ENCODE measurements at regions not wholly inside any gene's neighbourhood (a gene's known extent, or its start where the extent isn't known, plus 50 kb on each side); places are given as distances from the start of the nearest gene placed in this dataset.

DNA sequence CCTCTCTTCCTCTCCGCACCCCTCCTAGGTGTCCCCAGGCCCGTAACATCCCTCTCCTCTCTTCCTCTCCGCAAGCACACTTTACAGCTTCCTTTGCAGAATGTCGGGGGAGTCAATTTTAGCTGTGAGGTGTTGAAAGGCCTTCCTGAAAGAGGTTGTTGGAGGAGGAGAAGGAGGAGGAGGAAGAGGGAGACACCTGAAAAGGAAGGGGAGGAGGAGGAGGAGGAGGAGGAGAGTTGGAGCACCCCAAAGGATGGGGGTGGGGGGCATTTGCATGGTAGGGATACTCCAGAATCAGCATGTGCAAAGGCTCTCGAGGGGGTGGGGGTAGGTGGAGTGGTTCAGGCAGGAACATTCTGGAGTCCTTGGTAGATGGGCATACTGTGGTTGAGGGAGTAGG is 1045.1 kb downstream of the TBC1D22A start:
- DNase-seq (ENCODE audit: low read depth): no peak

DNA sequence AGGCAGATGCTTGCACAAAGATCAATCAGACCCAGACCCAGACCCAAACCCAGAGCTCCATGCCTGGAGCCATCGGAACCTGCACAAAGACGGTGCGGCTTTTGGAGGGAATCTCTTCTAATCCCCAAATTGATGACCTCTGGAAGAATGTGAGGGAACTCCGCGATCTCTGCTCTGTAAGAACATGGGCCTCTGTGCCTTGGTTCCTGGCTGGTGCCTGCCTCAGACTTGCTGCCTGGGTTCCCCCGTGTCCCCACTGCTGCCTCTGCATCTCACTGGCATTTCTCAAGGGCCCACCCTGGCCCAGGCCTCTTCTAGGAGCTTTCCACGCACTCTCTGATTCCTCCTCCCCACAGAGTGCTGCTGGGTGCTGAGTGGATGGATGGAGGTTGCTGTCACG is 1044.4 kb downstream of the TBC1D22A start:
- DNase-seq (ENCODE audit: low read depth): no peak

DNA sequence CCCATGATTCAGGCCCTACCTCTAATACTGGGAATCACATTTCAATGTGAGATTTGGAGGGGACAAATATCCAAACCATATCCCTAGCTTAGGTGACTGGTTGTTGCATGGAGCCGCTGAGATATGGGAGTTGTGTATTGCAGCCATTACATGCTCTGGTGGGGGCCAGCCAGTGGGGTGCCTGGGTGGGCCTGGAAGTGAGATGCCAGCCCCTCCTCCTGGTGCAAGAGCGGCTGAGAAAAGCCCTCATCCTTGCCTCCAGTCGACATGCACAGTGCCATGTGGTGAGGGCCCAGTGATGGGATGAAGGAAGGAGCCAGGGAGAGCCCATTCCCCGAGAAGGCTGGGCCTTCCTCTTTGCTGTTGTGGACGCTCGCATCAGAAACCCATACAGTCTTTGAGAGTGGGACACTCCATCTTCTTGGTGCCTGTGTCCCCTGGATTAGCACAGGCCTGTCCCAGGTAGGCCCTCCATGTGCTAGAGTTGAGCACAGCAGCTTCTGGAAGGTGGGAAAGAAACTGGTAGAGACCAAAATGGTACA is 1043.0 kb downstream of the TBC1D22A start:
- no peak for DNase-seq (ENCODE audit: low read depth)

DNA sequence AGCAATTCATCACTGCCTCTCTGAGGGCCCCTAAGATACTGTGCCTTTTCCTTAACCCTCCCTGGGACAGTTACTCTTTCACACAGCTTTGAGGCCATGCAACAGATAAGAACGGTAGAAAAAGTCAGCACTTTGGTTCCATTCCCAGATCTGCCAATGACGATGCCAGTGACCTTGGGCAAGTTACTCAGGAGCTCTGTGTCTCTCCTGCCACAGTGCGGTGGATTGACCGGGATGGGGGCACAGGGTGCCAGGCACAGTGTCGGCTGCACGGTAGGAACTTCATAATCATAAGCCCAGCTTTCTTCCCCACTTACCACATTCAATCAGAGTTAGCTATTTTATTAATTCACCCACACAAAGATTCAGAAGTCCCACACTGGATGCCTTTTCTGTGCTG is 1041.8 kb downstream of the TBC1D22A start:
- DNase-seq (ENCODE audit: low read depth): no peak

DNA sequence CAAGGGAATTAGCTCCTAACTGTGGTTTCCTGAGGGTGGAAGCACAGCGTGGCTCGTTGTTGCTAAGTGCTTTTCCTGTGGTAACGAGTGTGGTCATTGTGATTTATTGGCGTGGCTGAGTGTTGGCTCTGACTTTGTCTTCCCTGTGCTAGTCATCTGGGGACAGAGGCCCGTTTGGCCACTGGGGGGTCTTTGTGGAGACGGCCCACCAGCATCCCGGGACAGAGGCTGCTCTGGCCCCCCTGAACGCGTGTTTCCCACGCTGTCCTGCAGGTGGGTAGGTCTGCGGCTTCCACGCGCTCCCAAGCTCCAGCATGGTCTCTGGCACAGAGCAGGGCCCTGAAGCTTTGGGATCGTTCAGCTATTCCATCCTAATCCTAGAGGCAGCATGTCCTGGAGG is 1040.0 kb downstream of the TBC1D22A start:
- DNase-seq (ENCODE audit: low read depth): no peak

DNA sequence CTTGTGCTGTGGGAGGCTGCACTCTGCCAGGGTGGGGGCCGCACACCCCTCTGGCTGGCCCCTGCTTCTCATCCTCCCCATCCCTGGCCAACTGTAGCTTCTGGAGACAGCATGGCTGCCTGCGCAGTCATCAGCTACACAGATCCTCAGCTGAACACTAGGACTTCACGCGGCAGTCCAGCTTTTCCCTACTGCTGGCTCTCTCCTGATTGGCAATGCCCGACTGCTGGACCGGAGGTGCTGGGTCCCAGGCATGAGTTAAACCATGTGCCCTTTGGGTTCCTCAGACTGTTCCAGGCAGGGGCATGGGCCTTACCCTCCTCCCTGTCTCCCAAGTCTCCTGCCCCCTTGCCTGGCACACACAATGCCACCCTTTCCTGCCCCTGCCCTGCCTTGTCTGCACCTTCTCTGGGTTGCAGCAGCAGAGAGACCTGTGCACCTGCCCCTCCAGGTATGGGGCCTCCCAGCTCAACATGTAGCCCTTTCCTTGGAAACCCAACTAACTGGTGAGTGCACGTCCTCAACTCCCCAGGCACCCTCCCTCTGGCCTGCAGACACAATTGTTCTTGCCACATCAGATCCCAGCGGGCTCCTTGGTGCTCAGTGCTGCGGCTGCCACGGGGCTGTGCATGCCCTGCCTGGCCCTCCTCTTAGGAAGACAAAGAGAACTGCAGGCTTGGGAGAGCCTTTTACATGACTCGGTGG is 1039.2 kb downstream of the TBC1D22A start:
- DNase-seq (ENCODE audit: low read depth): no peak

DNA sequence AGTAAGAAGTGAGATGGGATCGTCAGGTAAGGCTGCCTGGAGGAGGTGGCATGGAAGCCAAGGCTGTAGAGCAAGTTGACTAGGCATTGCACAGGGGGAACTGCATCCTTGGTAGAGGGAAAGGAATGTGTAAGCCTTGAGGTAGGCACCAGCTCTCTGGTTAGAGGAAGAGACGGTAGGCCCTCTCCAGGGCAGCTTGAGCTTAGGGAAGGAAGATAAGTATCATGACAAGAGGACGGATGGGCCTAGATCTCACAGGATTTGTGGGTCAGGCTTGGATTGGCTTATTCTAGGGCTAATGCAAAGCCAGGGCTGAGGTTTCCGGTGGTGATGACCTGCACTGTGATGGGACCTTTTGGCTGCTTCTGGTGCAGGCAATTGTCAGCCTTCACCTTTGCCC is 1035.8 kb downstream of the TBC1D22A start:
- DNase-seq (ENCODE audit: low read depth): no peak

DNA sequence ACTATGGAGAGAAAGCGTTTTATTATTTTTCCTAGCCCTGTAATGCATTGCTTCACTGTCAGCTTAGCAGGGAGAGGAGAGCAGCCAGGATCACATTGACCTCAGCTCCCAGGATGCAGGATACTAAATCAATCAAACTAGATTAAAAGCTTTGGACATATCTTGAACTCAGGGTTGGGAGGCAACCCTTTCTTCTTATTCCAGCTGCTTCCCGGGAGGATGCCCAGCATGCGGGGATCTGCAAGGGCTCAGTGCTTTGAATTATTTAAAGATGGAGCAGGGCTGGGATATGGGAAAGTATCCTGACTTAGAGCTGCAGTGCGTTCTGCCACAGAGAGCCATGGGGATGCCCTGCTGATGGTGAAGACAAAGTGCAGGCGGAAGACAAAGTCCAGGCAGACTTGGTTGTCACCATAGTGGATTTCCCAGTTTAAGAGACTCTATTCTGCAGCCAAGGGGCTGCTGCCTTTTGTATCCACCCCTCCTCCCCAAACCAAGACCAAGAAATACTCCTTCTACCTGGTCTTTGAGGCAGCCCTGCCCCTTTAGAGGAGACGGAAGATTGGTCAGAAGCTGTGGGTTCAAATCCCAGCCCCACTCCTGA is 1035.0 kb downstream of the TBC1D22A start:
- no peak for DNase-seq (ENCODE audit: low read depth)

DNA sequence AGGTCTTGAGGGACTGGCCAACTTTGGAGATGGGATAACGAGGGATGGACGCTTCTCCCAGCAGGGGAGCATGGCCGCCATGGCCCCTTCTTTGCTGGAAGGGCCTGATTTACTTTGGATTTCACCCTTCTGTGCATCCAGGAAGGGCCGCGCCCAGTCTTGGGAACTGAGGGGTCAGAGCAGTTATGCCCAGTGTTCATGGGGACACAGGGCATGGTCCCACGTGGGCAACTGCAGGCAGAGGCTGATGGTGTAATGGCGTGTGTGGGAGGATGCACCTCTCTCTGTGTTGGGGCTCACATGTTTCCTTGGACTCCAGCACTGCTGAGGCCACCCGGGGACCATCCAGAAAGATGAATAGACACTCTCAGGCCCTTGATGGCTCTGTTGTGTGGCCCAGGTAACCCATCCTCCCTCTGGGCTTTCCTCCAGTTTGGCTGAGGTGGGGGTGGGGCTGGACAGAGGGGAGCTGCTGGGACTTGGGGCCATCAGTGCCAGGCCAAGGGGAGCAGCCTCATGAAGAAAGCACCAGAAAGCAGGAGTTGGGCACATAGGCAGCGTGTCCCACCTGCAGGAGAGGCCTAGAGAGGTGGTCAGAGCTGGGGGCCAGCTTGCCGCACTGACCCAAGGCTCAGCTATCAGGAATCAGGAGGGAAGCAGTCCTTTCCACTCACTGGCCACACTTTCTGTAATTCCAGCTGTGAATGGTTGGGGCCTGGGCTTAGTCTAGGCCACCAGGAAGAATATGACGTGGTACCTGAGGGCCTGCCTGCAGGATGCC is 1033.9 kb downstream of the TBC1D22A start:
- no peak for DNase-seq (ENCODE audit: low read depth)

DNA sequence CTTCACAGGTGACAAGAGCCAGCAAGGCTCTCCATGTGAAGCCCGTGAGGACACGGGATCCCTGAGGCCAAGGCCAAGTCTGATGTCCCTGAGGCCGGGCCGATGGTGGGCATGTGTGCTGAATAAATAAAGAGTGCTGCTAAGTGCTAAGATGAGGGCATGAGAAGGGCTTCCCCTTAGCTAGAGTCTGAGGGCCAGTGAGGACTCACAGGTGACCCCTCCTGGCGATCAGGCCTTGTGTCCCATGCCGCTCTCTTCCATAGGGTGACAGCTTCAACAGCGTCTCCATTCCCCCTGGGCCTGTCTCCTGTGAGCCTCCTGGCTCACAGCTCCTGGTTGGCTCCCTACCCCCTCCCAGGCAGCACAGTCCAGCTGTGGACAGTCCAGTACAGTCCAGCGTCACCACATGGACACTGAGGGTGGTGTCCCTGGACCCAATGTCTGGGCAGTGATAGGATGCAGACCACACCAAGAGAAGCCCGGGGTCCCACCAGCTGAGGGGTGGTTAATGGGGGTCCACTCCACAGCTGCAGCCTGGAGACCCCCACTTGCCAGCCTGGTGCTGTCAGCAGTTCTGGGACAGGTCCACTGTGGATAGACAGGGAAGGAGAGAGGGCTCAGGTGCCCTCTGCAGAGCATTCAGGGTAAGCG is 1033.2 kb downstream of the TBC1D22A start:
- DNase-seq (ENCODE audit: low read depth): no peak

DNA sequence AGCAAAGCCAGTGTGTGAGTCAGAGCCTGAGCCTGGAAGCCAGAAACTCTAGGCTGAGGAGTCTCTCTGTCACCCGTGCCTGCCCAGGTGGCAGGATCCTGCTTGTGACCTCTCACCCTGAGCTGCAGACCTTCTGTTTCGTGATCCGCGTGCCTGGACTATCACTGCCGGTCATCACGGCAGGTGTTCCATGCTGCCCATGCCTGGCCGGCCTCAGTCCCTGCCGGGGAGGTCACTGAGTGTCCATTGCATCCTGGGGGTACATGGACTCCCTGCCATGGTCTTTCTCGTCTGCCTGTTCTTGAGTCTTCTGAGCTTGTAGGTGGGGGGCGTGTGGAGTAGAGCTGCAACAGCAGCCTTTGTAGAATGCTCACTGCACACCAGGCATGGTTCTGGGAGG is 1032.4 kb downstream of the TBC1D22A start:
- no peak for DNase-seq (ENCODE audit: low read depth)

DNA sequence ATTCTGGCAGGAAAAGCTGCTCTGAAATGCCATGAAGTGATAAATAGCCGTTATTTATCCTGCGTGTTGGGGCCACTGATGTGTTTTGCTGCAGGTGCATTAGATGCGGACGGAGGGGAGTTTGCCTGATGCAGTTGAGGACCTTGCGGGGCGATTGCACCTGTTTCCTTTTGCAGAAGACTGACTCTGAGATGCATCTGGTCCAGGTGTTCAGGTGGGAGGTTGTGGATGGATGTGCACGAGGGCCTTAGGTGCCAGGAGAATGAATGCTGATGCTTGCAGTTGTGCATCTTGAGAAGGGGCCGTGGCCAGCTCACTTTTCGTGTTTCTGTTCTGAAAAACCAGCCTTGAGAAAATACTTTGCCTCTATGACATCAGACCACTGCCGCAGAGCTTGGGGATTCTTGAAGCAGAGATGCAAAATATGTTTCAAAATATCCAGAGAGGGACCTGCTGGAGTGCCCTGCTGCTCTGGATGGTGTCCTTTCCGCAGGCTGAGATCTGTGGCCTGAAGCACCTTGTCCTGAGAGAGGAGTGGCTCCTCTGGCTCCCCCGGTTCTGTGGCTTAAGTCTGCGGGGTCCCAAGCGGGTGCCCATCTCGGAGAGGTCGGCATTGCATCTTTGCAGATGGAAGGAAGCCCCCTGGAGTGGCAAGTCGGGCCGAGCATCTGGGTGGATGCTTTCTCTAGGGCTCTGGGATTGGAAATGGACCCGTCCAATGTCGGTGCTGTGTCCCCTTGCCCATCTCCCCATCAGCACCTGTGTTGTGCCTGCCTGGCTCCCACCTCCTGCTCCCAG is 1031.1 kb downstream of the TBC1D22A start:
- no peak for DNase-seq (ENCODE audit: low read depth)

DNA sequence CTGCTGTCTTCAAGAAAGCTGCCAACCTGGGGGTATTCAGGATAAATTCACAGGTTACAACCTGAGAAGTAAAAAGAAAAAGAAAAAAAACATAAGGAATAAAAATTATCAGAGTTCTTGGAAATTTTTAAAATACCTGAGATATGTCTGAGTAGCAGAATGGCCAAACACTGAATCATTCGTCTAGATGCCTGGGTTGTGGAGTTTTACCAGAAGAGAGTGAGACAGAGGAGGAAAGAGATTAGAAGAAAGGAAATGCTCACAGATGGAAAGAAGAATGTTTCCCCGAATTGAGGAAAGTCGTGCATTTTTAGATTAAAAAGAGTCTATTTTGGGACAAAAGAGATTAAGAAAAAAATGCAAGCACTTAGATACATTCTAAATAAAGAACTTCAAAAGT is 1026.7 kb downstream of the TBC1D22A start:
- no peak for DNase-seq (ENCODE audit: low read depth)

DNA sequence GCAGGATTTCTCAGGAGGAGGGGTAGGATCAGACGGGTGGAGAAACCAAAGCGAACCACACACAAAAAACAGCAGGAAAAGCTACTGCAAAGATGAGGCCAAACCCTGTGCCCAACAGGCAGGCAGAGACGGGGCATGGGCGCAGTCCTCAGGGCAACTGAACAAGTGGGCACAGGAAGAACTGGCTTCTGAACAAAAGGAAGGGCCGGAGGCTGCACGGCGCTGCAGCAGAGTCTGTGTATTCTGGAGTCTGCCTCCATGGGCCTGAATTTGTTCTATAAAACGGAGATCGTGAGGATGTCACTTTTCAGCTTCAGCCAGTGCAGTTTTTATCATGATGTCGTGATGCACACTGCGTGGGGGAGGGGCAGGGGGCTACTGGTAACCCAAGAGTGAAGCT is 1026.0 kb downstream of the TBC1D22A start:
- no peak for DNase-seq (ENCODE audit: low read depth)

DNA sequence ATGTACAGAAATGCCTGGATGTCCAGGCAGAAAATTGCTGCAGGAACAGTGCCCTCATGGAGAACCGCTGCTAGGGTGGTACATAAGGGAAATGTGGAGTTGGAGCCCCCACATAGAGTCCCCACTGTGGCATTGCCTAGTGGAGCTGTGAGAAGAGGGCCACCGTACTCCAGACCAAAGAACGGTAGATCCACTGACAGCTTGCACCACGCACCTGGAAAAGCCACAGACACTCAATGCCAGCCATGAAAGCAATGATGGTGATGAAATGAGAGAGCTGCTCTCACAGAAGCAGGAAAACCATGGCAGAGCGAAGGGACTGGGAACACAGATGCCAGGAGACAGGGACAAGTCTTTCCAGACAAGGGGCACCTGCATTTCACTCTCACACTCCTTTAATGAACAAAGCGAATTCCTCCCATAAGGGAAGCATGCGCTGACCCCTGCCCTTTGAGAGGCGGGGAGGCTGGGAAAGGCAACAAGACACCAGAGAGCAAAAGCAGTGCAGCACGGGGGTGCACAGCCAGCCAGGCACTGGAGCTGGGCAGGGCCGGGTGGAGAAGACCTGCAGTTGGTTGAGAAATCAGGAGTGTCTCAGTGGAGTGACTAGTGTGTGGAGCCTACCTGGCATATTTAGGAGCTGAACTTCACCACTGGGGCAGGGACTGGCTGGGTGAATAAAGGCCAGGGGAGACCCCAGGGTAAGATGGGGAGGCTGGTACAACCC is 1025.2 kb downstream of the TBC1D22A start:
- DNase-seq (ENCODE audit: low read depth): no peak

DNA sequence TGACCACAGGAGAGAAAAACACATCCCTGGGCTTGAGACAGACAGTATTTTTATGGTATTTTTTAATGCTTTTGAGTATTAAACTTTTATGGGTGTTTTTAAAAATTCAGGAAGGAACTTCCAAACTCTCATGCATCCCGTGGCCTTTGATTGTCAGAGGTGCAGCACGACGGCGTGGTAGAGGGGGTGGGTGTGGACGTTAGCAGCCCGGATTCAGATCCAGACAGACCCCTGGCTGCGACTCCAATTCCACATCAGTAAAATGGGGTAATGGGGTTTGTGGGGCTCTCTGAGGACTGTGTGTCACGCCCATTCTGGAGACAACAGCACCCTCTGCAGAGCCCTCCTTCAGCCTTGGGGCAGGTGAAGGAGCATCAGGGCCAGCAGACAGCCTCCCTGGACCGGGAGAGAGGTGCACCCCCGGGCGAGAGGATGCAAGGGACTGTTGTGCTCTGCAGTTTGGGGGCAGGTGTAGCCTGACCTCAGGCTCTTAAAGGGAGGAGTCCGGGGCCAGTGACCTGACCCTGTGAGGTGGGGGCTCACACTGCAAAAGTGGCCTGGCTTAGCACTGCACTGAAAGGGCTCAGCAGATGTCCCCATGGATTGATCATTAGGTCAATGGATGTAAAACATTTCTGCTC is 1024.3 kb downstream of the TBC1D22A start:
- no peak for DNase-seq (ENCODE audit: low read depth)

DNA sequence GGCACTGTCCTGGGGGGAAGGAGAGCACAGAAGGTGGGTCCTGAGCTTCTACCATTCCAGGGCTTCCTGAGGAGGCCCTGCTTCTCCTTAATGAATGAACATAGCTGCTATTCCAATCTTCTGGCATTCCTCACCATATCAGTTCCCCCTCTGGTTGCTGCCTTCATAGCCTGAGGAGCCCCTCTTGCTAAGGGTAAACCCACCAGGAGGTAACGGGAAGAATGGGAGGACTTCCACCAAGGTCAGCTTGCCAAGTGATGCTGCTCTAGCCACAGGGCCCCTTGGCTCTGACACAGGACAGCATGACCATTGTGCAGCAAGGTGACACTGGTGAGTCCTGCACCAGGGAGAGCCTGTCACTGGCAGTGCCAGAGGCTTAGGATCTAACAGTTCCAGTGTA is 1022.5 kb downstream of the TBC1D22A start:
- DNase-seq (ENCODE audit: low read depth): no peak

DNA sequence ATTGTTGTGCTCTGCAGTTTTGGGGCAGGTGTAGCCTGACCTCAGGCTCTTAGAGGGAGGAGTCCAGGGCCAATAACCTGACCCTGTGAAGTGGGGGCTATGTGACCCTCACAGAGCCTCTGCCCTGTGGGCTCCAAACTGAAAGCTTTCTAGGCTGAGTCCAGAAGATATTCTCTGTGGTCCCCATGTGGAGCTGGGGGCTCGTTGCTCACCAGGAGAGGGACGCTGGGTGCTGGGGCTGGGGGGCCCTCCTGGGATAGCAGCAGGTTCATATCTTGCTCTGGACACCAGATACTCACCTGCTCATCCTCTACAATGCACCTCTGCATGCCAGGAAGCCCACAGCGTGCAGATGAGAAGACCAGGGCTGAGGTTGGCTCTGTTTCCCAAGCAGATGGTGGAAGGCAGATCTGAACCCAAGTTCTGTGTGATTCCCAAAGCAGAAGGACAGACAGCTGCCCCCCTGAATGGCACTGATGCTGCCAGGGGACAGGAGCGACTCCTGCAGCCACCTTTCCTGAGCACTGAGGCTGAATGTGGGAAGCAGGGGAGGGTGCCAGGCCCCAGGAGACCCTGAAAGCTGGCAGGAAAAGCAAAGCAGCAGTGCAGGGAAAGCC is 1022.0 kb downstream of the TBC1D22A start:
- no peak for DNase-seq (ENCODE audit: low read depth)

DNA sequence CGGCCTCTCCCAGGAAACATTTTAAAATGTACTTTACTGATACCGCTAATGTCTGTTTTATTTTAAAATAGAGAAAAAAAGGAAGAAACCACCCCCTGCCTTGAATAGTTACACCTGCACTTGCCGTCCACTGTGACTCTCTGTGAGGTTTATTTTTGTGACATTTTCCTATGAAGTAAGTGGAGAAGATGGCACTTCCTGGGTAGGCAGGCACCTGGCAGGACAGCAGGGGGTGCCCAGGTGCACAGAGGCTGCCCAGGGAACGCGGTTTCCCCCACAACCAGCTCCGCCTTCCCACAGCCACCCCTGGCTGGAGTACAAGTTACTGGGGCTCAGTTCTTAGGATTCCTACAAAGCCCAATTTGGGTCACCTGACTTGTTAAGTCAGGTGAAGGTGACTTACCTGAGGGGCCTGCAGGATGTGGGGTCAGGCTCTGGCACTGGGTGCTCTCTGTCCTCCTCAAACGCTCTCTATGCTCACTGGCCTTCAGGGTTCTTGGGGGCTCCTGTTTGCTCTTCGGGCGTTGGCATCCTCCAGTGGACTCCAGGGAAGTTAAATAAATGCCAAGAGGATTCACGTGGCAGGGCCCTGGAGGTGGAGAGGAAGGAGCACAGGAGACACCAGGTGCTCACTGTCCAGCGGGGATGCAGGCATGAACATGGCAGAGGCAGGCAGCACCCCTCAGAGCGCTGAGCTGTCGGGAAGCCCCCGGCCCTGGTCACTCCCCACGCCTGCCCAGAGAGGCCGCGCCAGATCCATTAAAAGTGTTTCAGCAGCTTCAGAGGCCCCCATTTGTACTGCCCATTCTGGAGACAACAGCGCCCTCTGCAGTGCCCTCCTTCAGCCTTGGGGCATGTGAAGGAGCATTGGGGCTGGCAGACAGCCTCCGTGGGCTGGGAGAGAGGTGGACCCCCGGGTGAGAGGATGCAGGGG is 1021.2 kb downstream of the TBC1D22A start:
- no peak for DNase-seq (ENCODE audit: low read depth)

All from stimulated activated CD8-positive, alpha-beta memory T cell treated with anti-CD3 and anti-CD28 coated beads, Interleukin-12 subunit alpha, Interleukin-12 subunit beta, amount 100 ng/mL, for 1 hour (primary cell).